ENCODE measurements at regions not wholly inside any gene's neighbourhood (a gene's known extent, or its start where the extent isn't known, plus 50 kb on each side); places are given as distances from the start of the nearest gene placed in this dataset.
"Not testable (repeated sequence)": the region's sequence is repeated elsewhere in the genome, so short reads cannot be mapped to it uniquely, and the experiment has no call there.

GRCh38 chr2:129570812-129571211, 408.7 kb upstream of the RAB6C start:
- DNase-seq: not testable (repeated sequence)

- no peak for DNase-seq
These were observed 404.0 kb upstream of the RAB6C start for GRCh38 chr2:129575431-129575830.

- DNase-seq: no peak
These were observed 403.6 kb upstream of the RAB6C start for GRCh38 chr2:129575880-129576279.

GRCh38 chr2:129580001-129580400, 399.5 kb upstream of the RAB6C start:
- DNase-seq: no peak

- no peak for DNase-seq
These were observed 393.7 kb upstream of the RAB6C start for GRCh38 chr2:129585760-129586159.

GRCh38 chr2:129587426-129588064, 391.9 kb upstream of the RAB6C start:
- no peak for DNase-seq

- no peak for DNase-seq
These were observed 374.9 kb upstream of the RAB6C start for GRCh38 chr2:129604560-129604959.

- no peak for DNase-seq
These were observed 373.8 kb upstream of the RAB6C start for GRCh38 chr2:129605646-129606045.

- DNase-seq: no peak
These were observed 372.8 kb upstream of the RAB6C start for GRCh38 chr2:129606496-129607270.

- DNase-seq: no peak
These were observed 370.2 kb upstream of the RAB6C start for GRCh38 chr2:129609224-129609623.

- no peak for DNase-seq
These were observed 368.7 kb upstream of the RAB6C start for GRCh38 chr2:129610766-129611165.

- no peak for DNase-seq
These were observed 368.0 kb upstream of the RAB6C start for GRCh38 chr2:129611471-129611870.

GRCh38 chr2:129619471-129619870, 360.0 kb upstream of the RAB6C start:
- DNase-seq: no peak

GRCh38 chr2:129620411-129620810, 359.1 kb upstream of the RAB6C start:
- no peak for DNase-seq

- DNase-seq: no peak
These were observed 355.7 kb upstream of the RAB6C start for GRCh38 chr2:129623783-129624182.

GRCh38 chr2:129627437-129627836, 352.0 kb upstream of the RAB6C start:
- DNase-seq: no peak

- no peak for DNase-seq
These were observed 342.8 kb upstream of the RAB6C start for GRCh38 chr2:129636692-129637091.

GRCh38 chr2:129641371-129641770, 338.1 kb upstream of the RAB6C start:
- DNase-seq: no peak

GRCh38 chr2:129642526-129643043, 336.9 kb upstream of the RAB6C start:
- no peak for DNase-seq

- no peak for DNase-seq
These were observed 334.1 kb upstream of the RAB6C start for GRCh38 chr2:129645335-129645734.

- no peak for DNase-seq
These were observed 333.4 kb upstream of the RAB6C start for GRCh38 chr2:129646107-129646506.

- no peak for DNase-seq
These were observed 326.2 kb upstream of the RAB6C start for GRCh38 chr2:129653246-129653645.

- DNase-seq: no peak
These were observed 325.1 kb upstream of the RAB6C start for GRCh38 chr2:129654331-129654730.

- no peak for DNase-seq
These were observed 323.3 kb upstream of the RAB6C start for GRCh38 chr2:129656081-129656598.
